Upper lobe of left lung (tissue), 6 donors: ENCODE measurements at regions not wholly inside any gene's neighbourhood (a gene's known extent, or its start where the extent isn't known, plus 50 kb on each side); places are given as distances from the start of the nearest gene placed in this dataset.

Experiments used
- ATAC-seq, 2 donors: fragments of 200-7000 bp; cut with Tn5 transposase; one replicate each; pipeline ENCODE4 v1.9.1; 2022; ENCODE audit warnings: mild to moderate bottlenecking in 2 of 2, moderate library complexity in 2 of 2; ENCODE audit not compliant: low FRiP score in 2 of 2
- DNase-seq, 2 donors: peaks; one replicate each; pipeline ENCODE4 v3.0.0-alpha.2; 2019 to 2020
- H3K27ac ChIP-seq, 4 donors: fragments of 200-600 bp; sonication (generic); one replicate each; pipeline ENCODE4 v1.5.1; 2016 to 2019
- H3K27me3 ChIP-seq, 4 donors: fragments of 200-600 bp; sonication (generic); one replicate each; pipeline ENCODE4 v1.5.1; 2017 to 2019
- H3K36me3 ChIP-seq, 4 donors: fragments of 200-600 bp; sonication (generic); one replicate each; pipeline ENCODE4 v1.5.1; 2016 to 2019
- H3K4me1 ChIP-seq, 4 donors: fragments of 200-600 bp; sonication (generic); one replicate each; pipeline ENCODE4 v1.5.1; 2018 to 2019
- H3K4me3 ChIP-seq, 4 donors: fragments of 200-600 bp; sonication (generic); one replicate each; pipeline ENCODE4 v1.5.1; 2017 to 2019; ENCODE audit warnings: mild to moderate bottlenecking in 2 of 4, moderate library complexity in 1 of 4
- H3K9me3 ChIP-seq, 4 donors: fragments of 200-600 bp; sonication (generic); one replicate each; pipeline ENCODE4 v1.5.1; 2018 to 2019
- CTCF ChIP-seq, 6 experiments: fragments of 450-650 bp in 4 of 6; fragments of 200-600 bp in 2 of 6; sonication (generic) in 2 of 6; IDR thresholded peaks; one replicate each; pipeline ENCODE4 v1.5.1; 2016 to 2019; ENCODE audit warnings: antibody characterized with exemption in 6 of 6
- EP300 ChIP-seq, 4 donors: sonication (generic); formaldehyde crosslinking; IDR thresholded peaks; one replicate each; pipeline ENCODE4 v1.5.1; 2017; ENCODE audit warnings: antibody characterized with exemption in 4 of 4, control low read depth in 2 of 4
- POLR2A ChIP-seq, 4 donors: fragments of 450-650 bp; IDR thresholded peaks; one replicate each; pipeline ENCODE4 v1.5.1; 2016 to 2017; ENCODE audit warnings: antibody characterized with exemption in 4 of 4, mild to moderate bottlenecking in 2 of 4
- POLR2AphosphoS5 ChIP-seq, 2 donors: sonication (generic); formaldehyde crosslinking; IDR thresholded peaks; one replicate each; pipeline ENCODE4 v1.5.1; 2017; ENCODE audit warnings: antibody characterized with exemption in 2 of 2
- WGBS, 2 donors: methylation state at CpG; one replicate each; pipeline ENCODE4 v1.1.5; 2017 to 2018; 5-methylcytosine and 5-hydroxymethylcytosine counted together
- donor health status: DM: no; HTN: no; CAD: no; lungs with moderate emphysema.
- donor health status: DM: no; HTN: yes; CAD: no; lungs with severe emphysema.

- no peak for TF ChIP-seq POLR2A (IDR thresholded peaks at IDR 0.05)
- no peak for TF ChIP-seq EP300 (IDR thresholded peaks at IDR 0.05)
- TF ChIP-seq POLR2AphosphoS5 (IDR thresholded peaks at IDR 0.05): no peak
- no peak for TF ChIP-seq CTCF (IDR thresholded peaks at IDR 0.05)
- 84 to 86% methylated on average over 2 to 3 of the region's 3 CpGs for WGBS, 2 donors
- Histone ChIP-seq H3K4me1 (no peaks in the 10 kb centered on the region), H3K27me3 (no peaks in the 10 kb centered on the region), H3K9me3 (peaks cover 0 to 6% (median 0%) of the 10 kb centered on the region in 4 donors), H3K36me3 (no peaks in the 10 kb centered on the region), H3K4me3 (no peak overlapping the region), H3K27ac (no peak overlapping the region)
- ATAC-seq: no peak
- DNase-seq: no peak
Measured at GRCh38 chr1:187563191-187563590, 734.4 kb downstream of the PLA2G4A start.

DNA sequence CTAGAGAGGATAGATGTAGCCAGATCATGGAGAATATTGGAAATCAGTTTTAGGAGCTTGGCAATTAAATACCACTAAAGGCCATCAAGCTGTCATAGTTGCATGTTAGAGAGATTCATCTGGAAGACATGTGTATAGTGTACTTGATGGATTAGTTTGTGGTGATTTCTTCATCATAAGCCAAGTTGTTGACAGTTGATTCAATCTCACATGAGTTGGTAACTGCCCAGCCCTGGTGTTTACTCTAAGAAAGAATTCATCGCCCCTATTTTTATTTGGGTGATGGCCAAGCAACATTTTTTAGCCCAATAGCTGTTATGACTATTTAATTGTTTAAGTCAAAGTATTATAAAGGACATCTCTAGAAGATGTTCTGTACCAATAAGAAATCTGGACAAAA, 737.6 kb downstream of the PLA2G4A start:
- no peaks in the 10 kb centered on the region for H3K9me3 ChIP-seq
- 76% methylated on average over 1 of the region's 1 CpG for WGBS, 2 donors
- H3K4me1 ChIP-seq: no peaks in the 10 kb centered on the region
- no peak overlapping the region for H3K4me3 ChIP-seq
- no peak for TF ChIP-seq CTCF (IDR thresholded peaks at IDR 0.05)
- no peak for TF ChIP-seq POLR2A (IDR thresholded peaks at IDR 0.05)
- TF ChIP-seq POLR2AphosphoS5 (IDR thresholded peaks at IDR 0.05): no peak
- TF ChIP-seq EP300 (IDR thresholded peaks at IDR 0.05): no peak
- H3K27ac ChIP-seq: no peak overlapping the region
- DNase-seq: no peak
- no peaks in the 10 kb centered on the region for H3K27me3 ChIP-seq
- no peak for ATAC-seq
- H3K36me3 ChIP-seq: no peaks in the 10 kb centered on the region

- TF ChIP-seq CTCF (IDR thresholded peaks at IDR 0.05): no peak
- TF ChIP-seq POLR2A (IDR thresholded peaks at IDR 0.05): no peak
- no peak for TF ChIP-seq EP300 (IDR thresholded peaks at IDR 0.05)
- TF ChIP-seq POLR2AphosphoS5 (IDR thresholded peaks at IDR 0.05): no peak
- no peak for ATAC-seq
- H3K36me3 ChIP-seq: no peaks in the 10 kb centered on the region
Measured at GRCh38 chr1:187568067-187568466, 739.3 kb downstream of the PLA2G4A start.

DNA sequence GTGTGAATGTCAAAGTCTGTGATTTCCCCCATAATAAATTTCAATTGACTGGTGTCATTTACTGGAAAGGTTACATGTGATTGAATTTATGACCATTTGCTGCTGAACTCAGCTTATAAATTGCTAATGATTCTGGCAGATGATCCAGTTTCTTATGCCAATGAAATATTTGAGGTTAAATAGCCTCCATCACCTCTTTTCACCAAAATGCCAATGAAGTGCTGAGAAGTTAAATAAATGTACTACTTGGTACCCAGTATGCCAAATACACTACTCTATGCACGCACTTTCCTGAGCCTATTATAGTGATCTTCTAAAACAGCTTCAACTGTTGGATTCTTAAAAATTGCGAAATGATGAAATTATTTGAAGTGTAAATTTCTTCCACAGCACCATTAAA, 741.4 kb downstream of the PLA2G4A start:
- Histone ChIP-seq H3K27ac (no peak overlapping the region), H3K4me1 (no peaks in the 10 kb centered on the region), H3K36me3 (no peaks in the 10 kb centered on the region), H3K4me3 (no peak overlapping the region), H3K9me3 (no peaks in the 10 kb centered on the region), H3K27me3 (no peaks in the 10 kb centered on the region)
- 80 to 87% methylated on average over 2 of the region's 2 CpGs for WGBS, 2 donors
- TF ChIP-seq EP300 (IDR thresholded peaks at IDR 0.05): no peak
- no peak for TF ChIP-seq POLR2AphosphoS5 (IDR thresholded peaks at IDR 0.05)
- TF ChIP-seq POLR2A (IDR thresholded peaks at IDR 0.05): no peak
- no peak for TF ChIP-seq CTCF (IDR thresholded peaks at IDR 0.05)
- ATAC-seq (no peak), DNase-seq (no peak)

More at GRCh38 chr1:187568067-187568466, 739.3 kb downstream of the PLA2G4A start:
- H3K27ac ChIP-seq: no peak overlapping the region
- 73 to 78% methylated on average over 2 of the region's 2 CpGs for WGBS, 2 donors
- DNase-seq: no peak
- no peaks in the 10 kb centered on the region for H3K27me3 ChIP-seq
- no peaks in the 10 kb centered on the region for H3K9me3 ChIP-seq
- H3K4me1 ChIP-seq: no peaks in the 10 kb centered on the region
- no peak overlapping the region for H3K4me3 ChIP-seq

DNA sequence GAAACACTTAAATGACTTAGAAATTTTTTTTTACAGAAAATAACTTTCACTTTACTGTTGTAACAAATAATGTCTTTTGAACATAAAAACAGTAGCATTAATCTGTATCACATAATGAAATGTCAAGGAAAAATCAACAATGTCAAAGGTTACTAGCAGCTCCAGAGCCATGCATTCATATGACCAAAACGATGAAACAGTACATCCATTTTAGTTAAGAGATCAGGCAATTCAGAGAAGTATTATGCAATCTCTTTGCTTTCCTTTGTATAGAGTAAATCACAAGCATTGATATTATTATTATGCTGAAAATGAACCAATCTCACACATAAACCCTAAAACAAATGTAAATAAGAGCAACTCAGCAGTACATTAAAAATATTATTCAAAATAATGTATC, 748.9 kb downstream of the PLA2G4A start:
- ATAC-seq (no peak), DNase-seq (no peak)
- Histone ChIP-seq H3K27ac (no peak overlapping the region), H3K27me3 (no peaks in the 10 kb centered on the region), H3K9me3 (no peaks in the 10 kb centered on the region), H3K36me3 (no peaks in the 10 kb centered on the region), H3K4me3 (no peak overlapping the region), H3K4me1 (no peaks in the 10 kb centered on the region)
- no peak for TF ChIP-seq EP300 (IDR thresholded peaks at IDR 0.05)
- TF ChIP-seq POLR2AphosphoS5 (IDR thresholded peaks at IDR 0.05): no peak
- TF ChIP-seq POLR2A (IDR thresholded peaks at IDR 0.05): no peak
- no peak for TF ChIP-seq CTCF (IDR thresholded peaks at IDR 0.05)
- WGBS, 2 donors: 55 to 70% methylated on average over 1 of the region's 1 CpG
